ENCODE measurements at regions not wholly inside any gene's neighbourhood (a gene's known extent, or its start where the extent isn't known, plus 50 kb on each side); places are given as distances from the start of the nearest gene placed in this dataset.
A peak's percentile ranks its signal among the peaks of the same experiment; 100 is the strongest.

- H3K4me3 ChIP-seq (ENCODE audit: low read length), result no peak overlapping the region
- no peak for TF ChIP-seq CTCF (conservative IDR thresholded peaks at IDR 0.05; ENCODE audit: low read depth, low read length)
- no peak for DNase-seq (ENCODE audit: low read depth)
Observed at GRCh38 chr1:81662913-81663526, 137.7 kb upstream of the ADGRL2 start.

GRCh38 chr1:81660286-81660685 lies 140.4 kb upstream of the ADGRL2 start:
- TF ChIP-seq CTCF (conservative IDR thresholded peaks at IDR 0.05; ENCODE audit: low read depth, low read length), result no peak
- no peak for DNase-seq (ENCODE audit: low read depth)
- no peak overlapping the region for H3K4me3 ChIP-seq (ENCODE audit: low read length)

- no peak overlapping the region for H3K4me3 ChIP-seq (ENCODE audit: low read length)
- no peak for TF ChIP-seq CTCF (conservative IDR thresholded peaks at IDR 0.05; ENCODE audit: low read depth, low read length)
- DNase-seq (ENCODE audit: low read depth), result no peak
Observed at GRCh38 chr1:81654657-81655056, 146.1 kb upstream of the ADGRL2 start.

GRCh38 chr1:81654147-81654546 lies 146.6 kb upstream of the ADGRL2 start:
- no peak for TF ChIP-seq CTCF (conservative IDR thresholded peaks at IDR 0.05; ENCODE audit: low read depth, low read length)
- no peak overlapping the region for H3K4me3 ChIP-seq (ENCODE audit: low read length)
- DNase-seq (ENCODE audit: low read depth), result peak; percentile 66

GRCh38 chr1:81650776-81651175 lies 150.0 kb upstream of the ADGRL2 start:
- no peak for TF ChIP-seq CTCF (conservative IDR thresholded peaks at IDR 0.05; ENCODE audit: low read depth, low read length)
- DNase-seq (ENCODE audit: low read depth), result no peak

GRCh38 chr1:81635816-81636215 lies 164.9 kb upstream of the ADGRL2 start:
- no peak for TF ChIP-seq CTCF (conservative IDR thresholded peaks at IDR 0.05; ENCODE audit: low read depth, low read length)
- no peak overlapping the region for H3K4me3 ChIP-seq (ENCODE audit: low read length)
- DNase-seq (ENCODE audit: low read depth), result no peak

More at GRCh38 chr1:81650776-81651175, 150.0 kb upstream of the ADGRL2 start:
- H3K4me3 ChIP-seq (ENCODE audit: low read length), result no peak overlapping the region

- no peak overlapping the region for H3K4me3 ChIP-seq (ENCODE audit: low read length)
- no peak for DNase-seq (ENCODE audit: low read depth)
- no peak for TF ChIP-seq CTCF (conservative IDR thresholded peaks at IDR 0.05; ENCODE audit: low read depth, low read length)
Observed at GRCh38 chr1:81634294-81634693, 166.4 kb upstream of the ADGRL2 start.
